ENCODE measurements at regions not wholly inside any gene's neighbourhood (a gene's known extent, or its start where the extent isn't known, plus 50 kb on each side); places are given as distances from the start of the nearest gene placed in this dataset.
"Not testable (repeated sequence)": the region's sequence is repeated elsewhere in the genome, so short reads cannot be mapped to it uniquely, and the experiment has no call there.

- no peaks in the 10 kb centered on the region for H3K4me1 Mint-ChIP-seq (ENCODE audit: low read depth)
Observed at GRCh38 chr7:81080553-81080952, 161.7 kb upstream of the SEMA3C start.

GRCh38 chr7:81079746-81080145 is 160.9 kb upstream of the SEMA3C start:
- Mint-ChIP-seq H3K4me3 (no peak overlapping the region), H3K9me3 (no peaks in the 10 kb centered on the region), H3K27me3 (ENCODE audit: insufficient read depth) (no peaks in the 10 kb centered on the region), H3K27ac (no peak overlapping the region), H3K4me1 (ENCODE audit: low read depth) (no peaks in the 10 kb centered on the region), H3K36me3 (ENCODE audit: low read depth) (no peaks in the 10 kb centered on the region)
- DNase-seq (ENCODE audit: low spot score), result no peak
- intact Hi-C loops (cut with micrococcal nuclease), result no loop called here

More at GRCh38 chr7:81080553-81080952, 161.7 kb upstream of the SEMA3C start:
- H3K27me3 Mint-ChIP-seq (ENCODE audit: insufficient read depth), result no peaks in the 10 kb centered on the region
- no peak overlapping the region for H3K27ac Mint-ChIP-seq
- H3K4me3 Mint-ChIP-seq, result no peak overlapping the region
- intact Hi-C loops (cut with micrococcal nuclease), result no loop called here
- no peaks in the 10 kb centered on the region for H3K36me3 Mint-ChIP-seq (ENCODE audit: low read depth)
- DNase-seq (ENCODE audit: low spot score), result no peak
- no peaks in the 10 kb centered on the region for H3K9me3 Mint-ChIP-seq

- no peaks in the 10 kb centered on the region for H3K27me3 Mint-ChIP-seq (ENCODE audit: insufficient read depth)
Observed at GRCh38 chr7:81075150-81075549, 156.3 kb upstream of the SEMA3C start.

GRCh38 chr7:81074406-81074805 is 155.6 kb upstream of the SEMA3C start:
- intact Hi-C loops (cut with micrococcal nuclease), result no loop called here
- H3K4me1 Mint-ChIP-seq (ENCODE audit: low read depth), result no peaks in the 10 kb centered on the region

More at GRCh38 chr7:81075150-81075549, 156.3 kb upstream of the SEMA3C start:
- Mint-ChIP-seq H3K4me3 (no peak overlapping the region), H3K27ac (no peak overlapping the region), H3K9me3 (peaks cover 8% of the 10 kb centered on the region), H3K36me3 (ENCODE audit: low read depth) (no peaks in the 10 kb centered on the region), H3K4me1 (ENCODE audit: low read depth) (no peaks in the 10 kb centered on the region)
- no peak for DNase-seq (ENCODE audit: low spot score)
- intact Hi-C loops (cut with micrococcal nuclease), result no loop called here

GRCh38 chr7:81073931-81074251 is 155.0 kb upstream of the SEMA3C start:
- H3K9me3 Mint-ChIP-seq, result peaks cover 8% of the 10 kb centered on the region
- intact Hi-C loops (cut with micrococcal nuclease), result no loop called here
- no peak overlapping the region for H3K27ac Mint-ChIP-seq
- no peak overlapping the region for H3K4me3 Mint-ChIP-seq
- H3K4me1 Mint-ChIP-seq (ENCODE audit: low read depth), result no peaks in the 10 kb centered on the region
- no peaks in the 10 kb centered on the region for H3K27me3 Mint-ChIP-seq (ENCODE audit: insufficient read depth)
- DNase-seq (ENCODE audit: low spot score), result no peak
- H3K36me3 Mint-ChIP-seq (ENCODE audit: low read depth), result no peaks in the 10 kb centered on the region

More at GRCh38 chr7:81074406-81074805, 155.6 kb upstream of the SEMA3C start:
- H3K27me3 Mint-ChIP-seq (ENCODE audit: insufficient read depth), result no peaks in the 10 kb centered on the region
- no peak overlapping the region for H3K4me3 Mint-ChIP-seq
- no peaks in the 10 kb centered on the region for H3K36me3 Mint-ChIP-seq (ENCODE audit: low read depth)
- no peak overlapping the region for H3K27ac Mint-ChIP-seq
- H3K9me3 Mint-ChIP-seq, result peaks cover 8% of the 10 kb centered on the region
- no peak for DNase-seq (ENCODE audit: low spot score)

DNA sequence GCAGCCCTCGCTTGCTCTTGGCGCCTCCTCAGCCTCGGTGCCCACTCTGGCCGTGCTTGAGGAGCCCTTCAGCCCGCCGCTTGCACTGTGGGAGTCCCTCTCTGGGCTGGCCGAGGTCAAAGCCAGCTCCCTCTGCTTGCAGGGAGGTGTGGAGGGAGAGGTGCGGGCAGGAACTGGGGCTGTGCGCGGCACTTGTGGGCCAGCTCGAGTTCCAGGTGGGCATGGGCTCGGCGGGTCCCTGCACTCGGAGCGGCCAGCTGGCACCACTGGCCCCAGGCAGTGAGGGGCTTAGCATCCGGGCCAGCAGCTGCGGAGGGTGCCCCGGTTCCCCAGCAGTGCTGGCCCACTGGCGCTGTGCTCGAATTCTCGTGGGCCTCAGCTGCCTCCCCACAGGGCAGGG is 152.1 kb upstream of the SEMA3C start:
- DNase-seq (ENCODE audit: low spot score), result no peak
- Mint-ChIP-seq H3K36me3 (ENCODE audit: low read depth) (no peaks in the 10 kb centered on the region), H3K4me3 (no peak overlapping the region), H3K4me1 (ENCODE audit: low read depth) (no peaks in the 10 kb centered on the region), H3K27me3 (ENCODE audit: insufficient read depth) (no peaks in the 10 kb centered on the region), H3K27ac (no peak overlapping the region), H3K9me3 (peaks cover 8% of the 10 kb centered on the region)
- intact Hi-C loops (cut with micrococcal nuclease), result no loop called here

DNA sequence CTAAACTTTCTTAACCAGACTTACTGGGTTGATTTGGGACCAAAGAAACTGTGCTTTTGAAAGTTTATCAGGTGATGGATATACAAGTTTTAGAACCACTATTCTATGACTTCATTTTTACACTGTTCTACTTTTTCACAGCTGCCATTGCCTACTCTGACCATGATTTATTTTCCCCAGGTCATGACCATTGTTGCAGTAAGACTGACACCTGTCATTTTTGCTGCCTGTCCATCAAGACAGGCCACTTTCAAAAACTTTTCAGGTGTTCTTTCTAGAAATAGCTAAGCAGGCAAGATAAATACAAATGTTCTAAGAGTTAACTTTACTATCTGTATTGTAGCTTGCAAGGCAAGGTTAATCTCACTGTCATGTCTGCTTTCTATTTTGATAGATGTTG is 147.9 kb upstream of the SEMA3C start:
- H3K36me3 Mint-ChIP-seq (ENCODE audit: low read depth), result no peaks in the 10 kb centered on the region
- no peaks in the 10 kb centered on the region for H3K9me3 Mint-ChIP-seq
- no peak overlapping the region for H3K4me3 Mint-ChIP-seq
- H3K27ac Mint-ChIP-seq, result no peak overlapping the region
- no peak for DNase-seq (ENCODE audit: low spot score)
- no peaks in the 10 kb centered on the region for H3K27me3 Mint-ChIP-seq (ENCODE audit: insufficient read depth)
- H3K4me1 Mint-ChIP-seq (ENCODE audit: low read depth), result no peaks in the 10 kb centered on the region
- intact Hi-C loops (cut with micrococcal nuclease), result no loop called here

- Mint-ChIP-seq H3K36me3 (ENCODE audit: low read depth) (no peaks in the 10 kb centered on the region), H3K4me1 (ENCODE audit: low read depth) (no peaks in the 10 kb centered on the region), H3K4me3 (no peak overlapping the region), H3K9me3 (no peaks in the 10 kb centered on the region), H3K27ac (no peak overlapping the region), H3K27me3 (ENCODE audit: insufficient read depth) (no peaks in the 10 kb centered on the region)
- intact Hi-C loops (cut with micrococcal nuclease), result no loop called here
- no peak for DNase-seq (ENCODE audit: low spot score)
Observed at GRCh38 chr7:81064426-81064825, 145.6 kb upstream of the SEMA3C start.

DNA sequence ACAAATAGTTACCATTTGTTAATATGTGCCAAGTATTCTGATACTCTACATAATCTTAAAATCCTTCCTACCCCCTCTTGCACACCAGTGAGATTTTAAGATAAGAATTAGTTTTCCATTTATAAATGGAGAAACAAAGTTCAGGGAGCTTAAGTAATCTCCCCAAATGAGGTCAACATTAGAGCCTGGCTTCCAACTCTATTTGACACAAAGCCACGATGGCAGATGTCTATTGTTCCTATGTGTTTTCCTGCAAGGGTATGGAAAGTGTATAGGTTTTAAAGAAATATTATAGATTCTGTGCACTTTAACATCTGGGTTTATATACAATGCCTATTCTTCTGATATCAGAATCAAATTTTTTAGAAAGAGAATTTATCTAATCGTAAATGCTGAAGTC is 143.9 kb upstream of the SEMA3C start:
- no peak for DNase-seq (ENCODE audit: low spot score)
- H3K27ac Mint-ChIP-seq, result no peak overlapping the region
- no peaks in the 10 kb centered on the region for H3K27me3 Mint-ChIP-seq (ENCODE audit: insufficient read depth)
- no peaks in the 10 kb centered on the region for H3K4me1 Mint-ChIP-seq (ENCODE audit: low read depth)
- no peak overlapping the region for H3K4me3 Mint-ChIP-seq
- no peaks in the 10 kb centered on the region for H3K36me3 Mint-ChIP-seq (ENCODE audit: low read depth)
- H3K9me3 Mint-ChIP-seq, result no peaks in the 10 kb centered on the region
- intact Hi-C loops (cut with micrococcal nuclease), result no loop called here

- intact Hi-C loops (cut with micrococcal nuclease); DNase-seq (ENCODE audit: low spot score); H3K4me1 Mint-ChIP-seq (ENCODE audit: low read depth); H3K27ac Mint-ChIP-seq; H3K36me3 Mint-ChIP-seq (ENCODE audit: low read depth); H3K27me3 Mint-ChIP-seq (ENCODE audit: insufficient read depth); H3K4me3 Mint-ChIP-seq: not testable (repeated sequence)
- H3K9me3 Mint-ChIP-seq, result peaks cover 11% of the 10 kb centered on the region
Observed at GRCh38 chr7:81057469-81057868, 138.6 kb upstream of the SEMA3C start.

GRCh38 chr7:81053623-81054022 is 134.8 kb upstream of the SEMA3C start:
- no peak for DNase-seq (ENCODE audit: low spot score)
- Mint-ChIP-seq H3K36me3 (ENCODE audit: low read depth) (no peaks in the 10 kb centered on the region), H3K4me1 (ENCODE audit: low read depth) (no peaks in the 10 kb centered on the region), H3K4me3 (no peak overlapping the region), H3K9me3 (peaks cover 12% of the 10 kb centered on the region), H3K27me3 (ENCODE audit: insufficient read depth) (no peaks in the 10 kb centered on the region), H3K27ac (no peak overlapping the region)
- intact Hi-C loops (cut with micrococcal nuclease), result no loop called here

DNA sequence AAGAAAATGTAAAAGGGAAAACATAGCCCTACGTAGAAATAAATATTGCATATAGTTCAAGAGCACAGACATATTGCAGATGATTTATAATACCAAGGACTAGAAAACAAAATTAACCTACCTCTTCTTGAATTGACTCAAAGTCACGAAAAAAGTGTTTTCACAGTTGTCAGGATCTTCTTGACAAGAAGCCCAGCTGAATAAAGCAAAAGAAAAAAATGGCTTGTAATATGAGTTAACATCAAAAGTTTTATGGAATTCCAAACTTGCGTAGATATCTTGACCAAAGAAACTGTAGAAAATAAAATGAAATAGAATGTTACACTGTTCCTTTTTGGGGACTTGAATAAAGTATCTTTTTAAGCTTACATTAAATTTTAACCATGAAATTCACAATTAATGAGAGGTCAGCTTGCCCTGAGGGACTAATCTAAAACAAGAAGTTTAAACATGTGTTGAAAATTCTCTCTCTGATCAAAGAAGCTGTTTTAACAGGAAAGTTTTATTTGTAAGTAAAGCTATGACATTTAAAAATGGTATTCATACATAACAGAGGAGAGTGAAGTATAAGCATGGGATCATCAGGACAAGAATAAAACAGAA is 133.1 kb upstream of the SEMA3C start:
- no peaks in the 10 kb centered on the region for H3K36me3 Mint-ChIP-seq (ENCODE audit: low read depth)
- intact Hi-C loops (cut with micrococcal nuclease), result no loop called here

DNA sequence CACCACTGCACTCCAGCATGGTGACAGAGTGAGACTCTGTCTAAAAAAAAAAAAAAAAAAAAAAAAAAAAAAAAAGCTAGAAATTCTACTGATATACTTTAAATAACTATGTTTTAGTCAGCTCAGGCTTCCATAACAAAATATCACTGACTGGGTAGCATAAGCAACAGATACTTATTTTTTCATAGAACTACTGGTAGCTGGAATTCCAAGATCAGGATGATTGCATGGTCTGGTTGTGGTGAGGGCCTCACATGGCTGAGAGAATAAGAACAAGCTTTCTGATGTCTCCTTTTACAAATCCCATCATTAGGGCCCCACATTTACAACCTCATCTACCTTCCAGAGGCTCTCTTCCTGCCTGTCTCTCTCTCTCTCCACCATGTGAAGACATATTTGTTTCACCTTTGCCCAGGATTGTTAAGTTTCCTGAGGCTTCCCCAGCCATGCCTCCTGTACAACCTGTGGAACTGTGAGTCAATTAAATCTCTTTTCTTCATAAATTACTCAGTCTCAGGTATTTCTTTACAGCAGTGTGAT is 126.7 kb upstream of the SEMA3C start:
- no peaks in the 10 kb centered on the region for H3K27me3 Mint-ChIP-seq (ENCODE audit: insufficient read depth)
- H3K36me3 Mint-ChIP-seq (ENCODE audit: low read depth), result no peaks in the 10 kb centered on the region
- H3K4me1 Mint-ChIP-seq (ENCODE audit: low read depth), result no peaks in the 10 kb centered on the region
- H3K9me3 Mint-ChIP-seq, result peaks cover 21% of the 10 kb centered on the region
- intact Hi-C loops (cut with micrococcal nuclease), result no loop called here
- no peak overlapping the region for H3K4me3 Mint-ChIP-seq
- no peak for DNase-seq (ENCODE audit: low spot score)
- no peak overlapping the region for H3K27ac Mint-ChIP-seq

More for the DNA sequence above, 133.1 kb upstream of the SEMA3C start:
- H3K27me3 Mint-ChIP-seq (ENCODE audit: insufficient read depth), result no peaks in the 10 kb centered on the region
- peaks cover 14% of the 10 kb centered on the region for H3K9me3 Mint-ChIP-seq
- H3K27ac Mint-ChIP-seq, result no peak overlapping the region
- no peaks in the 10 kb centered on the region for H3K4me1 Mint-ChIP-seq (ENCODE audit: low read depth)
- no peak for DNase-seq (ENCODE audit: low spot score)
- no peak overlapping the region for H3K4me3 Mint-ChIP-seq

- H3K36me3 Mint-ChIP-seq (ENCODE audit: low read depth); intact Hi-C loops (cut with micrococcal nuclease); H3K27me3 Mint-ChIP-seq (ENCODE audit: insufficient read depth); H3K4me1 Mint-ChIP-seq (ENCODE audit: low read depth); H3K27ac Mint-ChIP-seq; H3K4me3 Mint-ChIP-seq; DNase-seq (ENCODE audit: low spot score): not testable (repeated sequence)
- H3K9me3 Mint-ChIP-seq, result peaks cover 15% of the 10 kb centered on the region
Observed at GRCh38 chr7:81042646-81043045, 123.8 kb upstream of the SEMA3C start.

All from activated T-helper 1 cell treated with anti-CD3 and anti-CD28 coated beads, Interleukin-12 subunit alpha, Interleukin-12 subunit beta, Interleukin-2, Interleukin-4 antibody, amounts not matched to agents 30 ng/mL and 10 ng/mL and 1 ng/mL, durations not matched to agents 14 hours and 24 hours and 36 hours (primary cell).